ENCODE measurements at regions not wholly inside any gene's neighbourhood (a gene's known extent, or its start where the extent isn't known, plus 50 kb on each side); places are given as distances from the start of the nearest gene placed in this dataset.

DNA sequence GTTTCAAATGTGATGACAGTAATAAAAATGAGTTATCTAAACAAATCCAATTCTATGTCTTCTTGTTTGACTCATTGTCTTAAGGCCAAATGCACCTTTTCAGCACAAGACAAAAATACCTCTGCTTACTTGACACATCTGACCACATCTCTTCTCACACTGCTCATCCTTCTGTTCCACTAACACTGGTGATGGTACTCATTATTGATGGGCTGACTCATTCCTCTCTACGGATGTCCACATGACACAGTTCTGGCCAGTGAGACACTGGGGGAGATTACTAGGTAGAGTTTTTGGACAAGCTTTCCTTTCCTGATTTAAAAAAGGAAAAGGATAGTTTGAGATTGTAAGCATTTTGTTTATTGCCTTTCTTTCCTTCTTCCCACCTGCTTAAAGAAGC, 410.6 kb upstream of the THRB start:
- TF ChIP-seq, protein P1, sequence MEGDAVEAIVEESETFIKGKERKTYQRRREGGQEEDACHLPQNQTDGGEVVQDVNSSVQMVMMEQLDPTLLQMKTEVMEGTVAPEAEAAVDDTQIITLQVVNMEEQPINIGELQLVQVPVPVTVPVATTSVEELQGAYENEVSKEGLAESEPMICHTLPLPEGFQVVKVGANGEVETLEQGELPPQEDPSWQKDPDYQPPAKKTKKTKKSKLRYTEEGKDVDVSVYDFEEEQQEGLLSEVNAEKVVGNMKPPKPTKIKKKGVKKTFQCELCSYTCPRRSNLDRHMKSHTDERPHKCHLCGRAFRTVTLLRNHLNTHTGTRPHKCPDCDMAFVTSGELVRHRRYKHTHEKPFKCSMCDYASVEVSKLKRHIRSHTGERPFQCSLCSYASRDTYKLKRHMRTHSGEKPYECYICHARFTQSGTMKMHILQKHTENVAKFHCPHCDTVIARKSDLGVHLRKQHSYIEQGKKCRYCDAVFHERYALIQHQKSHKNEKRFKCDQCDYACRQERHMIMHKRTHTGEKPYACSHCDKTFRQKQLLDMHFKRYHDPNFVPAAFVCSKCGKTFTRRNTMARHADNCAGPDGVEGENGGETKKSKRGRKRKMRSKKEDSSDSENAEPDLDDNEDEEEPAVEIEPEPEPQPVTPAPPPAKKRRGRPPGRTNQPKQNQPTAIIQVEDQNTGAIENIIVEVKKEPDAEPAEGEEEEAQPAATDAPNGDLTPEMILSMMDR (IDR thresholded peaks at IDR 0.05), result no peak
- TF ChIP-seq POLR2AphosphoS5 (IDR thresholded peaks at IDR 0.05) (no peak), POLR2A (IDR thresholded peaks at IDR 0.05) (no peak), EP300 (IDR thresholded peaks at IDR 0.05) (no peak)

Measured in suprapubic skin (tissue), 4 donors.